ENCODE measurements at regions not wholly inside any gene's neighbourhood (a gene's known extent, or its start where the extent isn't known, plus 50 kb on each side); places are given as distances from the start of the nearest gene placed in this dataset.

DNA sequence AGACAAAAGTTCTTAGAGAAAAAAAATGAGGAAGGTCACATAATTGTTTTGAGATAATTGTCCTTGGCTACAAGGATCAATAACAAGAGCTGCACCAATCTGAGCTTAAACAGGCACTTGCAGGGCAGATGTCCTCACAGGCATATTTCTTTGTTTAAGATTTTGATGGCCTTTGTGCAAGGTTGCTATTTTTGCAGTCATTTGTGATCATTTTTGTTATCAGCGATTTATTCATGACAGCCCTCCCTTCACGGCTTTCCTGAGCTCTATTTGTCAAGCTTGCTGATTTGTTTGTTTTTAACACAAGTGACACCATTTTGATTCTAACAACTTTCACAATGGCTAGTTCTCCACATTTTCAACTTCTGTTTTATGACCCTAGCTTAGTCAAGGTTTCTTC is 418.6 kb upstream of the REG3G start:
- TF ChIP-seq, protein P1, sequence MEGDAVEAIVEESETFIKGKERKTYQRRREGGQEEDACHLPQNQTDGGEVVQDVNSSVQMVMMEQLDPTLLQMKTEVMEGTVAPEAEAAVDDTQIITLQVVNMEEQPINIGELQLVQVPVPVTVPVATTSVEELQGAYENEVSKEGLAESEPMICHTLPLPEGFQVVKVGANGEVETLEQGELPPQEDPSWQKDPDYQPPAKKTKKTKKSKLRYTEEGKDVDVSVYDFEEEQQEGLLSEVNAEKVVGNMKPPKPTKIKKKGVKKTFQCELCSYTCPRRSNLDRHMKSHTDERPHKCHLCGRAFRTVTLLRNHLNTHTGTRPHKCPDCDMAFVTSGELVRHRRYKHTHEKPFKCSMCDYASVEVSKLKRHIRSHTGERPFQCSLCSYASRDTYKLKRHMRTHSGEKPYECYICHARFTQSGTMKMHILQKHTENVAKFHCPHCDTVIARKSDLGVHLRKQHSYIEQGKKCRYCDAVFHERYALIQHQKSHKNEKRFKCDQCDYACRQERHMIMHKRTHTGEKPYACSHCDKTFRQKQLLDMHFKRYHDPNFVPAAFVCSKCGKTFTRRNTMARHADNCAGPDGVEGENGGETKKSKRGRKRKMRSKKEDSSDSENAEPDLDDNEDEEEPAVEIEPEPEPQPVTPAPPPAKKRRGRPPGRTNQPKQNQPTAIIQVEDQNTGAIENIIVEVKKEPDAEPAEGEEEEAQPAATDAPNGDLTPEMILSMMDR (IDR thresholded peaks at IDR 0.05; ENCODE audit: borderline replicate concordance, control extremely low read depth, extremely low read depth, insufficient read depth, missing control alignments), result no peak
- in situ Hi-C loops (cut with MboI; ENCODE audit: low sequenced_read_pairs, unreplicated experiment), result no loop called here
- no peak for DNase-seq (ENCODE audit: low spot score)

DNA sequence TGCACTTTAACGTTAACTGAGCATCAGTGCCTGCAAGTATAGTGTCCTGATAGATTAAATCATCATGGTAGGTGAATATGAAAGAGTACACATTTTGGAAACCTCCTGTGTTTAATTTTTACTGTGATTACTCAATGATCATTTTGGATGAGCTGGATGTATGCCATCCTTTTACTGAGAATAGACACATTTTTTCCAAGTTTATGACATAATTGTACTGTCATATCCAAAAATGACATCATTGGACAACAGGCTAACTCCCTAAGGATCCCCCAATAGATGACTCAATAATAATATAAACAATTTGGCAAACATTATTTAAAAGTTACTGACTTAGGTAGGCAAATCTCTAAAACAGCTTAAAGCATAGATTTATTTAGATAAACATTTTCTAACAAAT is 410.8 kb upstream of the REG3G start:
- DNase-seq (ENCODE audit: low spot score), result no peak
- in situ Hi-C loops (cut with MboI; ENCODE audit: low sequenced_read_pairs, unreplicated experiment), result no loop called here
- TF ChIP-seq, protein P1 (IDR thresholded peaks at IDR 0.05; ENCODE audit: borderline replicate concordance, control extremely low read depth, extremely low read depth, insufficient read depth, missing control alignments), result no peak

DNA sequence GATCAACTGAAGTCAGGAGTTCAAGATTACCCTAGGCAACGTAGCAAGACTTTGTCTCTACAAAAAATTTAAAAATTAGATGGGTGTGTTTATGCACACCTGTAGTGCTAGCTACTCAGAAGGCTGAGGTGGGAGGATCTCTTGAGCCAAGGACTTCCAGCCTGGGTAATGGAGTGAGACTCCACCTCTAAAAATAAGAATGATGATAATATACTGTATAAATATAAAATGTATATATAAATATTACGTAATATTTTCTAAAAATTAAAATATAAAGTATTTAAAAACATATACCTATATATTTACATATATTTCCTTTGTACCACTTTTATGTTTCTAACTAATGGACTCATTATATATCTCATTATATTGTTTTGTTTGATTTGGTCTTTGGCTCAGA is 409.5 kb upstream of the REG3G start:
- TF ChIP-seq, protein P1 (IDR thresholded peaks at IDR 0.05; ENCODE audit: borderline replicate concordance, control extremely low read depth, extremely low read depth, insufficient read depth, missing control alignments), result no peak
- in situ Hi-C loops (cut with MboI; ENCODE audit: low sequenced_read_pairs, unreplicated experiment), result no loop called here
- no peak for DNase-seq (ENCODE audit: low spot score)

DNA sequence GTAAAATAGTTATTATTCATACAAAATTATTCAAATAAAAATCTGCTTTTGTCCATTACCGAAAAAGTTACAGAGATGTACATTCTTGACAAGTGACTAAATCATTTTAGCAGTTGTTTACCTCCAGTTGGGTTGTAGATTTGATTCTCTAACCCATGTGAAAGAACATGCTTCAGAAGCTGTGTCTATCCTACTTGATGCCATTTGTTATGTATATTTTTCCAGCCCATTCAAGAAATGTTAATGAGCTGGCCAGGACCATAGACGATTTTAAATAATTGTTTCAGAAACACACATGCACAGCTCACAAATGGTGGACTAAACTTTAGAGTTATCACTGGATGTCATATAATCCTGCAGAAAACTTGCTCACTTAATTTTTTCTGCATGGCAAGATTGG is 391.1 kb upstream of the REG3G start:
- DNase-seq (ENCODE audit: low spot score), result no peak
- in situ Hi-C loops (cut with MboI; ENCODE audit: low sequenced_read_pairs, unreplicated experiment), result no loop called here
- TF ChIP-seq, protein P1 (IDR thresholded peaks at IDR 0.05; ENCODE audit: borderline replicate concordance, control extremely low read depth, extremely low read depth, insufficient read depth, missing control alignments), result no peak

DNA sequence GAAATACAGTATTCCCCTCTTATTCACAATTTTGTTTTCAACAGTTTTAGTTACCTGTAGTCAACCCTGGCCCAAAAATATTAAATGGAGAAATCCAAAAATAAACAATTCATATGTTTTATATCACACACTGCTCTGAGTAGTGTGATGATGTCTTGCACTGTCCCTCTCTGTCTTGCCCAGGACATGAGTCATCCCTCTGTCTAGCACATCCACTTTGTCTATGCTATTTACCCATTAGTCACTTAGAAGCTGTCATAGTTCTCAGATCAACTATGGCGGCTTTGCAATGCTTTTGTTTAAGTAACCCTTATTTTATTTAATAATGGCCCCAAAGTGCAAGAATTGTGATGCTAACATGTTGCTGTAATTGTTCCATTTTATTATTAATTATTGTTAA is 380.6 kb upstream of the REG3G start:
- no peak for DNase-seq (ENCODE audit: low spot score)
- in situ Hi-C loops (cut with MboI; ENCODE audit: low sequenced_read_pairs, unreplicated experiment), result no loop called here
- TF ChIP-seq, protein P1 (IDR thresholded peaks at IDR 0.05; ENCODE audit: borderline replicate concordance, control extremely low read depth, extremely low read depth, insufficient read depth, missing control alignments), result no peak

DNA sequence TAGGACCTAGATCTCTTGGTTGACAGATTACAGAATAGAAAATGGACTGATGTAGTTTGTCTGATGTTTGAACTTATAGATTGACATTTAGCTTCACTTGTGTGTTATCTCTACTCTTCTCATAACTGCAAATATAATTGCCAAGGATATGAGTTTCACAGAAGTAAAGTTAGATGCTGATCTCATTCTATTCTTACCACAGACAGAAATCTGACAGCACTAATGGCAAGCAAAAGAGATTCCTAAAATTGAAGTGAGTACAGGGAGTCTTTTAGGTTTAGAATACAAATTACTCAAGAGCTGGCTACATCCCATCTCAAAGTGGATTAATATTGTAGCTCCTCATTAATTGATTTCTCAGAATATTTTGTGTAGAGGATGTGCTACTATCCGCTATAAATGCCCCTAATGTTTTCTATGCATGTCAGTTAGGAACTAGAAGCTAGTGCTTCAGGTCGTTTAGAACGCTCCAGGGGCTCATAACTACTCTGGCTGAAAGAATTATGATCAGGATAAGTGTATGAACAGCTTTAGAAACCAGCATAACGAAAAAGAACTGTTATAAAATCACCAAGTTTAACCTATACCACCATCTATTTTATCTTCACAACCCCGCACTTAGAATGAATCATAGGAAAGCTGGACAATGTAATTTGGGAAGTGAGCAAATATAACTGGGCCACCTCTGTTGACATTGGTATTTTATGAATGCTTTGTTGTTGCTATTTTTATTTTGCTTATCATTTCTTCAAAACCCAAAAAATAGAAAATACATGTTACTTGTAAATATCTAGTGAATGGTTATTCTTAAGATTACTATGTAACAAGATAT is 378.8 kb upstream of the REG3G start:
- no peak for DNase-seq (ENCODE audit: low spot score)
- in situ Hi-C loops (cut with MboI; ENCODE audit: low sequenced_read_pairs, unreplicated experiment), result no loop called here
- TF ChIP-seq, protein P1 (IDR thresholded peaks at IDR 0.05; ENCODE audit: borderline replicate concordance, control extremely low read depth, extremely low read depth, insufficient read depth, missing control alignments), result no peak

Data from GM13976 (cell line).